SK-N-MC (cell line): ENCODE measurements at regions not wholly inside any gene's neighbourhood (a gene's known extent, or its start where the extent isn't known, plus 50 kb on each side); places are given as distances from the start of the nearest gene placed in this dataset.

Experiments
- DNase-seq: peaks from one replicate; pipeline ENCODE4 v3.0.0-alpha.2; 2011; ENCODE audit warnings: low read depth, low spot score
- H3K27ac ChIP-seq: fragments of 200-600 bp; sonication (generic); 2 replicates; pipeline ENCODE4 v1.5.1; 2016; ENCODE audit warnings: mixed run types
- H3K36me3 ChIP-seq: fragments of 200-600 bp; sonication (generic); 2 replicates; pipeline ENCODE4 v1.6.1; 2017; ENCODE audit warnings: antibody characterized with exemption, low read length, mixed read lengths; ENCODE audit not compliant: insufficient read depth
- H3K4me3 ChIP-seq: fragments of 200-600 bp; sonication (generic); 2 replicates; pipeline ENCODE4 v1.5.1; 2016
- H3K9ac ChIP-seq: fragments of 200-600 bp; sonication (generic); 2 replicates; pipeline ENCODE4 v1.8.0; 2017; ENCODE audit warnings: mixed run types, mixed read lengths; ENCODE audit not compliant: insufficient read length
- H3K9me3 ChIP-seq: fragments of 200-600 bp; sonication (generic); 2 replicates; pipeline ENCODE4 v1.6.1; 2017; ENCODE audit warnings: low read depth, mild to moderate bottlenecking, antibody characterized with exemption, low read length, moderate library complexity, mixed read lengths
- EZH2 ChIP-seq: fragments of 200-600 bp; sonication (generic); IDR thresholded peaks from one replicate; pipeline ENCODE4 v1.6.1; 2017; ENCODE audit warnings: antibody characterized with exemption
- FOXP2 ChIP-seq: optimal IDR thresholded peaks from 2 replicates; pipeline ENCODE3; 2011; ENCODE audit warnings: mild to moderate bottlenecking, moderate library complexity; ENCODE audit not compliant: insufficient read depth; ENCODE audit errors: extremely low read length, control extremely low read depth
- POLR2AphosphoS5 ChIP-seq: IDR thresholded peaks from 2 replicates; pipeline ENCODE4 v1.6.1; 2012; ENCODE audit warnings: mild to moderate bottlenecking, low read depth, low read length, borderline replicate concordance

GRCh38 chr15:60076045-60076444 is 71.9 kb downstream of the FOXB1 start:
- Histone ChIP-seq H3K36me3 (no peaks in the 10 kb centered on the region), H3K27ac (peak overlapping the region; percentile 34; the same call in 1 of the 2 replicates), H3K9me3 (no peaks in the 10 kb centered on the region), H3K4me3 (no peak overlapping the region), H3K9ac (no peak overlapping the region)
- no peak for DNase-seq
- no peak for TF ChIP-seq EZH2
- no peak for TF ChIP-seq FOXP2
- TF ChIP-seq POLR2AphosphoS5 = no peak

- DNase-seq = peak; percentile 26
- peak overlapping the region; percentile 50 for H3K4me3 ChIP-seq
- no peak for TF ChIP-seq FOXP2
- TF ChIP-seq POLR2AphosphoS5 = no peak
- no peak for TF ChIP-seq EZH2
Measured at GRCh38 chr15:60076582-60077276, 72.6 kb downstream of the FOXB1 start.

GRCh38 chr15:60077581-60078359 is 73.7 kb downstream of the FOXB1 start:
- H3K4me3 ChIP-seq = no peak overlapping the region
- H3K27ac ChIP-seq = peak overlapping the region; percentile 74
- H3K9ac ChIP-seq = no peak overlapping the region
- no peaks in the 10 kb centered on the region for H3K36me3 ChIP-seq
- no peak for TF ChIP-seq POLR2AphosphoS5
- TF ChIP-seq FOXP2 = no peak
- TF ChIP-seq EZH2 = no peak
- no peaks in the 10 kb centered on the region for H3K9me3 ChIP-seq
- DNase-seq = no peak

More at GRCh38 chr15:60076582-60077276, 72.6 kb downstream of the FOXB1 start:
- Histone ChIP-seq H3K27ac (peak overlapping the region; percentile 74), H3K36me3 (no peaks in the 10 kb centered on the region), H3K9ac (peak overlapping the region; percentile 11), H3K9me3 (no peaks in the 10 kb centered on the region)

GRCh38 chr15:60079210-60079609 is 75.1 kb downstream of the FOXB1 start:
- DNase-seq = no peak
- Histone ChIP-seq H3K9me3 (no peaks in the 10 kb centered on the region), H3K36me3 (no peaks in the 10 kb centered on the region), H3K9ac (no peak overlapping the region), H3K27ac (no peak overlapping the region), H3K4me3 (no peak overlapping the region)
- TF ChIP-seq EZH2 (no peak), FOXP2 (no peak), POLR2AphosphoS5 (no peak)

GRCh38 chr15:60081976-60082375 is 77.9 kb downstream of the FOXB1 start:
- Histone ChIP-seq H3K4me3 (no peak overlapping the region), H3K9ac (no peak overlapping the region), H3K27ac (no peak overlapping the region), H3K36me3 (no peaks in the 10 kb centered on the region), H3K9me3 (no peaks in the 10 kb centered on the region)
- DNase-seq = no peak
- TF ChIP-seq EZH2 (no peak), POLR2AphosphoS5 (no peak), FOXP2 (no peak)

- no peaks in the 10 kb centered on the region for H3K36me3 ChIP-seq
- no peaks in the 10 kb centered on the region for H3K9me3 ChIP-seq
- no peak overlapping the region for H3K4me3 ChIP-seq
- no peak overlapping the region for H3K27ac ChIP-seq
- no peak for TF ChIP-seq EZH2
- no peak for TF ChIP-seq POLR2AphosphoS5
- TF ChIP-seq FOXP2 = no peak
- no peak for DNase-seq
- H3K9ac ChIP-seq = no peak overlapping the region
Measured at GRCh38 chr15:60083318-60083717, 79.2 kb downstream of the FOXB1 start.

- H3K9ac ChIP-seq = no peak overlapping the region
- no peak for DNase-seq
- no peak overlapping the region for H3K4me3 ChIP-seq
- TF ChIP-seq FOXP2 (no peak), EZH2 (no peak), POLR2AphosphoS5 (no peak)
- H3K36me3 ChIP-seq = no peaks in the 10 kb centered on the region
- H3K9me3 ChIP-seq = no peaks in the 10 kb centered on the region
- no peak overlapping the region for H3K27ac ChIP-seq
Measured at GRCh38 chr15:60086681-60087429, 82.7 kb downstream of the FOXB1 start.

- H3K9me3 ChIP-seq = no peaks in the 10 kb centered on the region
- no peaks in the 10 kb centered on the region for H3K36me3 ChIP-seq
- H3K9ac ChIP-seq = no peak overlapping the region
- H3K4me3 ChIP-seq = no peak overlapping the region
- TF ChIP-seq POLR2AphosphoS5 (no peak), FOXP2 (no peak), EZH2 (no peak)
- H3K27ac ChIP-seq = no peak overlapping the region
- DNase-seq = no peak
Measured at GRCh38 chr15:60087561-60087960, 83.5 kb downstream of the FOXB1 start.

- DNase-seq = no peak
- no peak overlapping the region for H3K27ac ChIP-seq
Measured at GRCh38 chr15:60090747-60091146, 86.6 kb downstream of the FOXB1 start.

More at GRCh38 chr15:60090747-60091146, 86.6 kb downstream of the FOXB1 start:
- Histone ChIP-seq H3K4me3 (no peak overlapping the region), H3K9me3 (no peaks in the 10 kb centered on the region), H3K36me3 (no peaks in the 10 kb centered on the region), H3K9ac (no peak overlapping the region)
- TF ChIP-seq POLR2AphosphoS5 = no peak
- no peak for TF ChIP-seq FOXP2
- TF ChIP-seq EZH2 = no peak
